ENCODE measurements at regions not wholly inside any gene's neighbourhood (a gene's known extent, or its start where the extent isn't known, plus 50 kb on each side); places are given as distances from the start of the nearest gene placed in this dataset.

DNA sequence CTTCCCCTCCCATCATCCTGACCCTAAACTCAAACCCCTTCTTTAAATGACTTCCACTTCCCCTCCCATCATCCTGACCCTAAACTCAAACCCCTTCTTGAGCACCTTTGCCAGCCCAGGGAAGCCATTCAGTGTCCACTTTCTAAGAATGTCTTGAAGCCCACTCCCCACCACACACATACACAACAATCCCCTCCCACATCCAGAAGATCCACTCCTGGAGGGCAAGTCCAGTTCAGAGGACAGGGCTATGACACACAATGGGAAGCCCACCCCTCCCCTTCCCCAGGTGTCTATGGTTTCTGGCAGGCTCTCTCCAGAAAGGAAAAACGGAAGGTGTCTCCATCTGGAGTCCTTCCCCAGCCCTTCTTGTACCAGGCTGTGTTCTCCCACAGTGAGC, 117.1 kb downstream of the KCNA5 start:
- no peak overlapping the region for H3K27ac ChIP-seq (ENCODE audit: low read depth, low read length)
- ChIA-PET CTCF (no interaction called here), POLR2A (no interaction called here)
- no peak for DNase-seq (ENCODE audit: low read depth, low spot score)
- no peak for TF ChIP-seq CTCF (IDR thresholded peaks at IDR 0.05; ENCODE audit: low read depth, low read length)
- no peaks in the 10 kb centered on the region for H3K9me3 ChIP-seq (ENCODE audit: control insufficient read depth, insufficient read depth, low read length)
- H3K27me3 ChIP-seq (ENCODE audit: control insufficient read depth, insufficient read depth, low read length): no peaks in the 10 kb centered on the region
- H3K4me3 ChIP-seq (ENCODE audit: low read depth, low read length): no peak overlapping the region

- no peaks in the 10 kb centered on the region for H3K9me3 ChIP-seq (ENCODE audit: control insufficient read depth, insufficient read depth, low read length)
- no peak overlapping the region for H3K4me3 ChIP-seq (ENCODE audit: low read depth, low read length)
- H3K27ac ChIP-seq (ENCODE audit: low read depth, low read length): no peak overlapping the region
- POLR2A ChIA-PET: no interaction called here
- H3K27me3 ChIP-seq (ENCODE audit: control insufficient read depth, insufficient read depth, low read length): no peaks in the 10 kb centered on the region
- no peak for TF ChIP-seq CTCF (IDR thresholded peaks at IDR 0.05; ENCODE audit: low read depth, low read length)
- no peak for DNase-seq (ENCODE audit: low read depth, low spot score)
- CTCF ChIA-PET: interaction anchor here (1.7 kb wide), 1 partner anchor 8 kb away, joined by 6 read pairs; no protein-coding TSS in a partner anchor
Measured at GRCh38 chr12:5163661-5164060, 120.0 kb downstream of the KCNA5 start.

DNA sequence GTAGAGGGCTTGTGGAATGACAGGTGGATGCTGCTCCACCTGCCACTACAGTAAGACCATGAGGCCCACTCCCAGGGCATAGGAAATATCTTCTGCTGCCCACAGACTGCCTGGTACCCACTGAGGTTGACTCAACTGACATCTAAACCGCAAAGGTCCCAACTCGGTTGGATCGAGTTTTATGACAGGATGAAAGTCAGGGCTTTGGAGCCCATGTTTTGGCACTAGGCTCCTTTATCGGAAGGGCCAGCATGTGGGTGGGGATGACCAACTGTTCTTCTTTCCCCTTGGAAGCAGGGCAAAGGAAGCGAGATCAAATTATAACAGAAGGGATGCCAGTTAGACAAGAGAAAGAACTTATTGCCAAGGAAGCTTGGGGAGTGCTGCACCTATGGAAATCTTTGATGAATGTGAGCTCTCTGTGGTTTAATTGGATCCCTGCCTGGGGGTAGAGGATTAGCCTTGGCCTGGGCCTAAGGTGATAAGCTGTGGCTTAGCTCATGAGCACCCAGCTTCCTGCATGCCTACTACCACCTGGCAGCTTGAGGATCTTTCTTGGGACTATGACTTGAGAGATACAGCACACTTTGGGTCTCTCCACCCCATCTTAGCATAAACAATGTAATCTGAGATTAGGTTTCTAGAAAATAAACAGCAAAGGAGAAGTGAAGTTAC, 121.8 kb downstream of the KCNA5 start:
- TF ChIP-seq CTCF (IDR thresholded peaks at IDR 0.05; ENCODE audit: low read depth, low read length): no peak
- CTCF ChIA-PET: no interaction called here
- POLR2A ChIA-PET: no interaction called here
- Histone ChIP-seq H3K4me3 (ENCODE audit: low read depth, low read length) (no peak overlapping the region), H3K27me3 (ENCODE audit: control insufficient read depth, insufficient read depth, low read length) (no peaks in the 10 kb centered on the region), H3K9me3 (ENCODE audit: control insufficient read depth, insufficient read depth, low read length) (no peaks in the 10 kb centered on the region), H3K27ac (ENCODE audit: low read depth, low read length) (no peak overlapping the region)
- DNase-seq (ENCODE audit: low read depth, low spot score): no peak

- Histone ChIP-seq H3K9me3 (ENCODE audit: control insufficient read depth, insufficient read depth, low read length) (no peaks in the 10 kb centered on the region), H3K4me3 (ENCODE audit: low read depth, low read length) (no peak overlapping the region), H3K27ac (ENCODE audit: low read depth, low read length) (peak overlapping the region; percentile 67), H3K27me3 (ENCODE audit: control insufficient read depth, insufficient read depth, low read length) (no peaks in the 10 kb centered on the region)
- ChIA-PET POLR2A (interaction anchor here (0.9 to 1.0 kb wide), 2 partner anchors 65 to 81 kb away, joined by 3 read pairs; no protein-coding TSS in a partner anchor), CTCF (interaction anchor here (1.0 to 1.4 kb wide), 3 partner anchors 10 to 265 kb away, joined by 4 read pairs; partner anchors contain the start of gene NTF3)
- DNase-seq (ENCODE audit: low read depth, low spot score): peak; percentile 90
- TF ChIP-seq CTCF (IDR thresholded peaks at IDR 0.05; ENCODE audit: low read depth, low read length): no peak
Measured at GRCh38 chr12:5166976-5167375, 123.3 kb downstream of the KCNA5 start.

DNA sequence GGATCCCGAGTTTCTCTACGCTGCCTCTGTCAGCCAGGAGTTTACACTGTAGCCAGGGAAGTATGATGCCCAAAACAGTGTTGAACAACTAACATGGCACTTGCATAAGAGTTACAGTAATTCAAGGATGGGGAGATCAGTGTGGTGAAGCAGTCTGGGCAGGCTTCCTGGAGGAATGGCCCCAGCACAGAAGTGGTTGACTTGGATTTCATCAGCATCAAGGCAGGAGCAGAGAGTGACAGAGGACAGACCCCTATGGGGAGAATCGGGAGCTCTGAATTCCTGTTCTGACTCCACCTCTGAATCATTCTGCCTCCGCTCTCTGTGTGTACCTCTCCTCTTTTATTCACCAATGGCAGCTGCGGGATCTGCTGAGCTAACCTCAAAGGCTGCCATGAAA, 124.5 kb downstream of the KCNA5 start:
- Histone ChIP-seq H3K27ac (ENCODE audit: low read depth, low read length) (no peak overlapping the region), H3K4me3 (ENCODE audit: low read depth, low read length) (no peak overlapping the region), H3K9me3 (ENCODE audit: control insufficient read depth, insufficient read depth, low read length) (no peaks in the 10 kb centered on the region), H3K27me3 (ENCODE audit: control insufficient read depth, insufficient read depth, low read length) (no peaks in the 10 kb centered on the region)
- ChIA-PET POLR2A (no interaction called here), CTCF (interaction anchor here (1.2 kb wide), 1 partner anchor 11 kb away, joined by 4 read pairs; no protein-coding TSS in a partner anchor)
- TF ChIP-seq CTCF (IDR thresholded peaks at IDR 0.05; ENCODE audit: low read depth, low read length): no peak
- DNase-seq (ENCODE audit: low read depth, low spot score): no peak
